ENCODE measurements at regions not wholly inside any gene's neighbourhood (a gene's known extent, or its start where the extent isn't known, plus 50 kb on each side); places are given as distances from the start of the nearest gene placed in this dataset.

GRCh38 chr6:48057601-48058000 is 53.4 kb downstream of the PTCHD4 start:
- no peak for ATAC-seq

- no peak for ATAC-seq
These were observed 62.4 kb downstream of the PTCHD4 start for GRCh38 chr6:48048451-48049146.

GRCh38 chr6:48041894-48042293 is 69.1 kb downstream of the PTCHD4 start:
- no peak for ATAC-seq

GRCh38 chr6:48037946-48038345 is 73.1 kb downstream of the PTCHD4 start:
- ATAC-seq = no peak

- ATAC-seq = no peak
These were observed 74.7 kb downstream of the PTCHD4 start for GRCh38 chr6:48036316-48036715.

- ATAC-seq = no peak
These were observed 78.8 kb downstream of the PTCHD4 start for GRCh38 chr6:48032151-48032550.

GRCh38 chr6:48031711-48032110 is 79.3 kb downstream of the PTCHD4 start:
- ATAC-seq = no peak

GRCh38 chr6:48027704-48028435 is 83.1 kb downstream of the PTCHD4 start:
- no peak for ATAC-seq

GRCh38 chr6:48024956-48025355 is 86.0 kb downstream of the PTCHD4 start:
- no peak for ATAC-seq

GRCh38 chr6:48021904-48022303 is 89.1 kb downstream of the PTCHD4 start:
- no peak for ATAC-seq

- ATAC-seq = no peak
These were observed 94.8 kb downstream of the PTCHD4 start for GRCh38 chr6:48016020-48016755.

- ATAC-seq = no peak
These were observed 118.2 kb downstream of the PTCHD4 start for GRCh38 chr6:47992809-47993208.

- no peak for ATAC-seq
These were observed 127.5 kb downstream of the PTCHD4 start for GRCh38 chr6:47983491-47983890.

GRCh38 chr6:47977314-47977713 is 133.7 kb downstream of the PTCHD4 start:
- ATAC-seq = no peak

- ATAC-seq = no peak
These were observed 136.9 kb downstream of the PTCHD4 start for GRCh38 chr6:47974106-47974505.

GRCh38 chr6:47970826-47971225 is 140.2 kb downstream of the PTCHD4 start:
- ATAC-seq = no peak

GRCh38 chr6:47967843-47968242 is 143.2 kb downstream of the PTCHD4 start:
- no peak for ATAC-seq

- no peak for ATAC-seq
These were observed 146.0 kb downstream of the PTCHD4 start for GRCh38 chr6:47964969-47965368.

GRCh38 chr6:47952640-47953039 is 158.4 kb downstream of the PTCHD4 start:
- peak; percentile 36 for ATAC-seq

- no peak for ATAC-seq
These were observed 163.0 kb downstream of the OPN5 start for GRCh38 chr6:47944846-47945245.

- ATAC-seq = no peak
These were observed 156.6 kb downstream of the OPN5 start for GRCh38 chr6:47938405-47938804.

- no peak for ATAC-seq
These were observed 155.0 kb downstream of the OPN5 start for GRCh38 chr6:47936820-47937219.

GRCh38 chr6:47934023-47934422 is 152.2 kb downstream of the OPN5 start:
- no peak for ATAC-seq

GRCh38 chr6:47932575-47932974 is 150.7 kb downstream of the OPN5 start:
- no peak for ATAC-seq

All from esophagus mucosa (tissue), 1 donor.